Osteoblast (primary cell): ENCODE measurements at regions not wholly inside any gene's neighbourhood (a gene's known extent, or its start where the extent isn't known, plus 50 kb on each side); places are given as distances from the start of the nearest gene placed in this dataset.

Experiments used
- DNase-seq: peaks from one replicate; pipeline ENCODE4 v3.0.0; 2011; ENCODE audit warnings: low spot score, mixed read lengths; ENCODE audit not compliant: insufficient read length; ENCODE audit errors: missing footprints
- H2AFZ ChIP-seq: 2 replicates; pipeline ENCODE4 v1.6.0; 2011; ENCODE audit warnings: mild to moderate bottlenecking, low read length
- H3K27ac ChIP-seq: 2 replicates; pipeline ENCODE4 v1.5.1; 2011; ENCODE audit warnings: mild to moderate bottlenecking, low read depth, low read length, moderate library complexity
- H3K27me3 ChIP-seq: 2 replicates; pipeline ENCODE4 v1.6.0; 2012; ENCODE audit warnings: mild to moderate bottlenecking, control low read depth, inconsistent platforms, low read length, moderate library complexity; ENCODE audit not compliant: insufficient read depth
- H3K36me3 ChIP-seq: 2 replicates; pipeline ENCODE4 v1.5.1; 2011; ENCODE audit warnings: mild to moderate bottlenecking, low read length, control low read depth, moderate library complexity; ENCODE audit not compliant: insufficient read depth
- H3K4me1 ChIP-seq: 2 replicates; pipeline ENCODE4 v1.5.1; 2011; ENCODE audit warnings: mild to moderate bottlenecking, low read length, control low read depth, moderate library complexity; ENCODE audit not compliant: insufficient read depth
- H3K4me2 ChIP-seq: 2 replicates; pipeline ENCODE4 v1.6.0; 2011; ENCODE audit warnings: mild to moderate bottlenecking, low read length; ENCODE audit not compliant: insufficient read depth
- H3K4me3 ChIP-seq: fragments of 200-600 bp; sonication (generic); 3 replicates; pipeline ENCODE4 v1.5.1; 2012; ENCODE audit warnings: mild to moderate bottlenecking, low read length, inconsistent platforms; ENCODE audit not compliant: insufficient read depth
- H3K79me2 ChIP-seq: 2 replicates; pipeline ENCODE4 v1.6.0; 2012; ENCODE audit warnings: mild to moderate bottlenecking, low read length, control low read depth, inconsistent platforms; ENCODE audit not compliant: insufficient read depth
- H3K9me3 ChIP-seq: 2 replicates; pipeline ENCODE4 v1.5.1; 2011; ENCODE audit warnings: low read depth, low read length, control low read depth
- H4K20me1 ChIP-seq: 2 replicates; pipeline ENCODE4 v1.6.0; 2012; ENCODE audit warnings: mild to moderate bottlenecking, low read length, control low read depth; ENCODE audit not compliant: insufficient read depth
- CTCF ChIP-seq: IDR thresholded peaks from 2 replicates; pipeline ENCODE4 v1.5.1; 2011; ENCODE audit warnings: mild to moderate bottlenecking, low read depth, low read length, moderate library complexity; ENCODE audit errors: extremely low read depth

GRCh38 chr5:8811581-8811980 is 734.3 kb downstream of the SEMA5A start:
- Histone ChIP-seq H3K4me1 (no peaks in the 10 kb centered on the region), H3K27ac (no peak overlapping the region), H4K20me1 (no peaks in the 10 kb centered on the region), H2AFZ (no peak overlapping the region), H3K27me3 (no peaks in the 10 kb centered on the region), H3K79me2 (no peaks in the 10 kb centered on the region), H3K9me3 (no peaks in the 10 kb centered on the region), H3K36me3 (no peaks in the 10 kb centered on the region), H3K4me3 (no peak overlapping the region), H3K4me2 (no peak overlapping the region)
- no peak for TF ChIP-seq CTCF
- no peak for DNase-seq

DNA sequence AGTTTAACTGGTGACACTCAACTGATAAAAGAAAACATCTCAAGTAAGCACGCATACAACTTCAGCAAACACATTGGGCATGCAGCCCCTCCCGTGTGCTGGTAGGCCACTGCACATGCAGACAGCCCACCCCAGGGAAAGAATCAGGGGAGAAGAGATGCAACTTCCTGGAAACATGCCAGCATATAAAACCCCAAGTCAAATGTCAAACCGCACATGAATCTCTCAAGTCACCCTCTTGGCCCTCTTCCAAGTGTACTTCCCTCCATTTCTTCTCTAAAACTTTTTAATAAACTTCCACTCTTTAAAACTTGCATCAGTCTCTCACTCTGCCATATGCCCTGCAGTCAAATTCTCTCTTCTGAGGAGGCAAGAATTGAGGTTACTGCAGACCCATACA is 732.7 kb downstream of the SEMA5A start:
- DNase-seq, result no peak
- Histone ChIP-seq H3K4me2 (no peak overlapping the region), H3K4me1 (no peaks in the 10 kb centered on the region), H3K9me3 (no peaks in the 10 kb centered on the region), H3K79me2 (no peaks in the 10 kb centered on the region), H4K20me1 (no peaks in the 10 kb centered on the region), H3K27ac (no peak overlapping the region), H3K27me3 (no peaks in the 10 kb centered on the region), H2AFZ (no peak overlapping the region), H3K36me3 (no peaks in the 10 kb centered on the region), H3K4me3 (no peak overlapping the region)
- TF ChIP-seq CTCF, result no peak

DNA sequence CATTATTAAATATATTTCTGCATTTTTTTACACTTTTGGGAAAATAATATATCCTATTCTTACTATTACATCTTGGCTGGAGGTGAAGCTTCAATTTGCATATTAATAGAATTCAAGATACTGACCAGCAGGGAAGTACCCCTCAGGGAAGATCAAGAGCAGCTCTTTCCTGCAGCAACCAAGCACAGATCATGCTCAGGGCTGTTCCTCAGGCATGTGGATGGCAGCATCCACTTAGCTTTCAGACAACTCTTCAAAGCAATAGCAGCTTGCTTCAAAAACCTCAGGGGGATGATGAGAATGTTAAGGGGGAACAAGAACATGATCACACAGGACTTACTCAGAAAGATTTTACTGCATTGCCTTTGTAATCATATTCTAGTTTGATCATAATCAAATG is 731.8 kb downstream of the SEMA5A start:
- H3K27me3 ChIP-seq, result no peaks in the 10 kb centered on the region
- H3K4me2 ChIP-seq, result no peak overlapping the region
- no peak for TF ChIP-seq CTCF
- no peak overlapping the region for H3K27ac ChIP-seq
- no peak overlapping the region for H2AFZ ChIP-seq
- H3K79me2 ChIP-seq, result no peaks in the 10 kb centered on the region
- H4K20me1 ChIP-seq, result no peaks in the 10 kb centered on the region
- no peak for DNase-seq
- no peaks in the 10 kb centered on the region for H3K9me3 ChIP-seq
- no peaks in the 10 kb centered on the region for H3K4me1 ChIP-seq
- no peak overlapping the region for H3K4me3 ChIP-seq
- no peaks in the 10 kb centered on the region for H3K36me3 ChIP-seq

DNA sequence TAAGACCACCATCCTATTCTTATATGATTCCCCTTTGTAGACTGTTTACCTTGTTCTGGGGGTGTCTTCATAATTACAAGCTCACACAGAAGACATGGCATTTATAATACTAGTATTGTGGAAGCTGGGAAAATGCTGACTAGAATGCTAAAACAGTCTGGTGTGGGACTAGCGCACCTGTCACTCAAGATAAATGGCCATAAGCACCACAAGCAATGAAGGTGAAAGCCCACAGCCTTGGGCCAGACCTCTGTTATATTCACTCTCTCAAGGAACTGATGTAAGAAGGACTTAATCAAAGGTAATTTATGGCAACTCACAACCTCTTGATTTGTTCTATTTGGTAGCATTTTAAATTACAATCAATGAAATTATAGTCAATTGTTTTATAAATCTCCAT is 721.5 kb downstream of the SEMA5A start:
- H3K79me2 ChIP-seq, result no peaks in the 10 kb centered on the region
- H3K4me2 ChIP-seq, result no peak overlapping the region
- H3K27ac ChIP-seq, result no peak overlapping the region
- no peak overlapping the region for H2AFZ ChIP-seq
- H3K4me1 ChIP-seq, result peaks cover 38% of the 10 kb centered on the region
- H4K20me1 ChIP-seq, result no peaks in the 10 kb centered on the region
- H3K4me3 ChIP-seq, result no peak overlapping the region
- H3K9me3 ChIP-seq, result no peaks in the 10 kb centered on the region
- TF ChIP-seq CTCF, result no peak
- H3K27me3 ChIP-seq, result no peaks in the 10 kb centered on the region
- DNase-seq, result no peak
- no peaks in the 10 kb centered on the region for H3K36me3 ChIP-seq
